GM21528 (cell line): ENCODE measurements at regions not wholly inside any gene's neighbourhood (a gene's known extent, or its start where the extent isn't known, plus 50 kb on each side); places are given as distances from the start of the nearest gene placed in this dataset.
"Not testable (repeated sequence)": the region's sequence is repeated elsewhere in the genome, so short reads cannot be mapped to it uniquely, and the experiment has no call there.

Experiments used
- ATAC-seq: cut with Tn5 transposase; IDR thresholded peaks from one replicate; pipeline ENCODE4 v1.9.1; 2021; ENCODE audit warnings: mild to moderate bottlenecking, moderate library complexity; ENCODE audit not compliant: unreplicated experiment, low FRiP score

GRCh38 chr5:23112237-23112636 is 259.1 kb upstream of the CDH12 start:
- ATAC-seq = no peak

GRCh38 chr5:23105021-23105420 is 251.9 kb upstream of the CDH12 start:
- ATAC-seq = no peak

GRCh38 chr5:23103566-23103965 is 250.4 kb upstream of the CDH12 start:
- ATAC-seq = no peak

- not testable (repeated sequence) for ATAC-seq
These were observed 242.3 kb upstream of the CDH12 start for GRCh38 chr5:23095418-23095817.

GRCh38 chr5:23089286-23089685 is 236.1 kb upstream of the CDH12 start:
- ATAC-seq = no peak

- ATAC-seq = no peak
These were observed 231.7 kb upstream of the CDH12 start for GRCh38 chr5:23084815-23085214.

GRCh38 chr5:23072179-23072578 is 219.0 kb upstream of the CDH12 start:
- ATAC-seq = no peak

- ATAC-seq = no peak
These were observed 218.5 kb upstream of the CDH12 start for GRCh38 chr5:23071682-23072081.

- ATAC-seq = no peak
These were observed 211.6 kb upstream of the CDH12 start for GRCh38 chr5:23064710-23065109.

GRCh38 chr5:23053846-23054245 is 200.7 kb upstream of the CDH12 start:
- ATAC-seq = no peak

GRCh38 chr5:23042226-23042625 is 189.1 kb upstream of the CDH12 start:
- no peak for ATAC-seq

GRCh38 chr5:23035555-23036090 is 182.5 kb upstream of the CDH12 start:
- ATAC-seq = no peak

GRCh38 chr5:23033864-23034263 is 180.7 kb upstream of the CDH12 start:
- no peak for ATAC-seq

- no peak for ATAC-seq
These were observed 176.1 kb upstream of the CDH12 start for GRCh38 chr5:23029290-23029689.

GRCh38 chr5:23028445-23029021 is 175.4 kb upstream of the CDH12 start:
- ATAC-seq = no peak

GRCh38 chr5:23027830-23028229 is 174.7 kb upstream of the CDH12 start:
- ATAC-seq = no peak

- ATAC-seq = no peak
These were observed 174.2 kb upstream of the CDH12 start for GRCh38 chr5:23027331-23027730.

- ATAC-seq = no peak
These were observed 173.4 kb upstream of the CDH12 start for GRCh38 chr5:23026252-23027170.

- ATAC-seq = no peak
These were observed 172.6 kb upstream of the CDH12 start for GRCh38 chr5:23025629-23026233.

- ATAC-seq = no peak
These were observed 171.3 kb upstream of the CDH12 start for GRCh38 chr5:23024470-23024869.

- ATAC-seq = no peak
These were observed 161.7 kb upstream of the CDH12 start for GRCh38 chr5:23014825-23015224.
